COLO829 (cell line): ENCODE measurements at regions not wholly inside any gene's neighbourhood (a gene's known extent, or its start where the extent isn't known, plus 50 kb on each side); places are given as distances from the start of the nearest gene placed in this dataset.
"Not testable (repeated sequence)": the region's sequence is repeated elsewhere in the genome, so short reads cannot be mapped to it uniquely, and the experiment has no call there.

ENCODE experiments used
- DNase-seq: peaks from one replicate; pipeline ENCODE4 v3.0.0; 2012; ENCODE audit warnings: low spot score

DNA sequence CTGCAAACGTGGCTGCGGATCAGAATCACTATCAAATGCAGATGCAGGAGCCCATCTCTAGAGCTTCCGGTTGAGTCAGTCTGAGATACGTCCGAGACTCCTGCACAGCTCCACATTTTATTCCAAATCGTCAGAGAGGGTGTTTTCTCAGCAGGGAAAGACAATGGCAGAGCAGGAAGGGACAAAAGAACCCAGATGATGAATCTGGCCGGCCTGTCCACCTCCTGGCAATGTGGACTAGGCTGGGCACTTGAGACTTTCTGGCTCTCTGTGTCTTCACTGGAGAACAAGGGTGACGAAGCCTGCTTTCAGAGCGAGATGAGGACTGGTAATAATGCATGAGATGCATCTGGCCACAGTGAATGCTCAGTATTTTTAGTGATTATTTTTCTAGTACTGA, 255.9 kb upstream of the MYT1L start:
- DNase-seq: no peak

DNA sequence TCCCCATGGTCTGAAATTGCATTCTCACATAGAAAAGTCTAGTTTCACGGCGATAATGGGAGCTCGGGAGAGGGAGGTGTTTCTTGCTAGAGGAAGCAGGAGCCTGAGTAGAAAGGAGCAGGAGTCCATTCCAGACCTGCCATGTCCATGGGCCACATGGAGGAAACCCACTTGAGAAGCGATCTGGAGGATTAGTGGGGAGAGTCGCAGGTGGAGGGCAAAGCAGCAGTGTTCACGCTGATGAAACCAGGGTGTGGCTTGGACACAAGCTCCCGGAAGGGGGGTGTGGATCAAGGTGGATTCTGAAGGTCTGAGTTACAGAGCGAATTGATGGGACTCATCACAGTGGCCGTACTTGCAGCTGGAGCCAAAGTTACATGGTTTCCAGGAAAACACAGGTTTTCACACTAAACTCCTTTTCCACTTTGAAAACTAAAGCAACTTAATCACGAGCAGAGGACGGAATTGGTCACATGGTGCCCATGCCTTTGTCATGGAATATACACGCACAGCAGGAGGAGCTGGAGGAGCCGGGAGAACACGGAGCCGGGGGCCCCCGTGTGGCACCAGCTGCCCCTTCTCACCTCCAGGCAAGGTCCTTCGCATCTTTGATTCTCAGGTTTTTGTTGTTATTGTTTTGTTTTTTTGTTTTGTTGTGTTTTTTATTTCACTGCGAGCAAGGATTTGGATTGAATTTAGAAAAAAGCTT, 255.1 kb upstream of the MYT1L start:
- DNase-seq: no peak

DNA sequence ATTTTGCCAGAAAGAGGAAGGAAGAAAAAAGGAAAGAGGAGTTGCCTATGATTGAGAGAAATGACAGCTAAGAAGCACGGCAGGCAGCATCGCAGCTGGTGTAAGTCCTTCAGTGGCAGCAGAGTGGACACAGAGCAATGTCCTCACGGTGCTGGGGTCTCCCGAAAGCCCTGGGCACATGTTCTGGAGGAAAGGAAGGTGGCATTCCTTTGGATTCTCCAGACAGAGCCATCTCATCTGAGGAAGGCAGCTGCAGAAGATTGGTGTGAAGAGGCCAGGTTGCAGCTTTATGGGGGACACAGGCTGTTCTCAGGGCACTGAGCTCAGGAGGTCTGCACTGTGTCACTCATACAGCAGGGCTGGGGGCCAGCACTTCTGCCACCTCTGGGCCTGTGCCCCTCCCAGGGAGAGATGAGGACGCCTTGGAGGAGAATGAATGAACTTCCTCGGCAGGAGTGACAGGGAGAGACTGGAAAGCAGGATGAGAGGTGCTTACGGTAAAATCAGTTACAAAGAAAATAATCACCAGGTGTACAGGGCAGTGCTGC, 252.0 kb upstream of the MYT1L start:
- DNase-seq: no peak

DNA sequence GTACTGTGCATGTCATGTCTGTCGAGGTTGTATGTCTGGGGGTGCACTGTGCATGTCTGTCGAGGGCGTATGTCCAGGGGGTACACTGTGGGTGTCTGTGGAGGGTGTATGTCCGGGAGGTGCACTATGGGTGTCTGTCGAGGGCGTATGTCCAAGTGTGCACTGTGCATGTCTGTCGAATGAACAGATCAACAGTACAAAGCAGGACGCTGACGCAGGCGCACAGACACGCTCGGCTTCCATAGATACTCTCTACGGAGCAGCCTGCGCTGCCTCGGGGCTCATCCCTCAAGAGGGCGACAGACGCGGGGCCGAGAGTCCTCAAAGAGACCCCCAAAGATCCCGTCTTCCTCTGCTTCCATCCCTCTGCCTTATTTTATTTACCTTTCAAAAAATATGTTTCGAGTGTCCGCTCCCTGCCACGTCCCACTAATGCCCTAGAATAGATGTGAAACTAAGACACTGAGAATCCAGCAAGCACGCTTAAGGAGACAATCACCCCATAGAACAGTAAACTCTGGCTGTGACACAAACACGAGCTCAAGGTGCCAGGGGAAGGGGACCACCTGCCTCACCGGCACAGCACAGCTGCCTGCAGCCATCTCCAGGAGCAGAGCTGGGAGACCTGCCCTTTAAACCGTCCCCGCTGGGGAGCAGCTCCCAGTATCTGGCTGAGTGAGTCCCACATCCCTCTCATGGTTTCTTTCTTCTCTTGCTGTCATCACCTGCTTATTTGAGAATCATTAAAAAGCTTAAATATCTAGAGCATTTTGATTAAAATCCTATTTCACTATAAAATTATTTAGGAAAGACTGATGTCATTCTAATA, 250.5 kb upstream of the MYT1L start:
- DNase-seq: no peak

DNA sequence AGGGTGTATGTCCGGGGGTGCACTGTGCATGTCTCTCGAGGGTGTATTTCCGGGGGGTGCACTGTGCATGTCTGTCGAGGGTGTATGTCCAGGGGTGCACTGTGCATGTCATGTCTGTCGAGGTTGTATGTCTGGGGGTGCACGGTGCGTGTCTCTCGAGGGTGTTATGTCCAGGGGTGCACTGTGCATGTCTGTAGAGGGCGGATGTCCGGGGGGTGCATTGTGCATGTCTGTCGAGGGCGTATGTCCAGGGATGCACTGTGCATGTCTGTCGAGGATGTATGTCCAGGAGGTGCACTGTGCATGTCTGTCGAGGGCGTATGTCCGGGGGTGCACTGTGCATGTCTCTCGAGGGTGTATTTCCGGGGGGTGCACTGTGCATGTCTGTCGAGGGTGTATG, 249.8 kb upstream of the MYT1L start:
- not testable (repeated sequence) for DNase-seq

DNA sequence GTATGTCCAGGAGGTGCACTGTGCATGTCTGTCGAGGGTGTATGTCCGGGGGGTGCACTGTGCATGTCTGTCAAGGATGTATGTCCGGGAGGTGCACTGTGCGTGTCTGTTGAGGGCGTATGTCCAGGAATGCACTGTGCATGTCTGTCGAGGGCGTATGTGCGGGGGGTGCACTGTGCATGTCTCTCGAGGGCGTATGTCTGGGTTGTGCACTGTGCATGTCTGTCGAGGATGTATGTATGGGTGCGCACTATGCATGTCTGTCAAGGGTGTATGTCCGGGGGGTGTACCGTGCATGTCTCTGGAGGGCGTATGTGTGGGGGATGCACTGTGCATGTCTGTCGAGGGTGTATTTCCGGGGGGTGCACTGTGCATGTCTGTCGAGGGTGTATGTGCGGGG, 249.3 kb upstream of the MYT1L start:
- no peak for DNase-seq

DNA sequence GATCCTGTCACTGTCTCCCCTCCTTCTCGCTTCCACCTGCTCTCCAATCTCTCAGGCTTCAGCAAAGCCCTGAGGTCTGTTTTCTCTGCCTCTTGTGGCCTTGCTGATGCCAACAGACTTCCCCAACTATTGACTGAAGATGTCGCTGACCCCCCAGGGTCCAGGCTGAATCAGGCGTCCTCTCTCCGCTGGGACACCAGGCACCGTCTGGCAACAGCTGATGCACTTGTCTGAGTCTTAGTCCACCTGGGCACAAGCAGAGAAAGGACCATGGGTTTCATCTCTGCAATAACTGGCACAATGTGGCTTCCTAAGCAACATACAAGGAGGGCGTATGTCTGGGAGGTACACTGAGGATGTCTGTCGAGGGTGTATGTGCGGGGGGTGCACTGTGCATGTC, 248.7 kb upstream of the MYT1L start:
- no peak for DNase-seq

DNA sequence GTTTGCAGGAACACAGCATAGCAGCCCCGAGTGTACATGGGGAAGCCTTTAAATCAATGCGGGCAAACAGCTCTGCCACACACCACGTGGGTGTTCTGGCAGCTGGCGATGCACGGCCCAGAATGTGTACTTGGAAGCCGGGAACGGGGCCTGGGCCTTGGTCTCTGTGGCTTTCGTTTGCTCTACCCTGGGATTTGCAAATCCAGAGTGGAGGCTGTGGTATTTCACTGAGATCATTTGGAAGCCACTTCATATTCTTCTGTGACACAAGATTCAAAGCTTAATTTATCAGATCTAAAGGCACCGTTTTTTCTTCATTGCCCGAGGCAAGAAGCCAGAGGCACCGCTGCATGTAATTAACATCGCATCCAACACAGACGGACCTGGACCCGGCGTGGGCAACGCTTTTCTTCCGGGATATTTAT, 246.3 kb upstream of the MYT1L start:
- DNase-seq: no peak

DNA sequence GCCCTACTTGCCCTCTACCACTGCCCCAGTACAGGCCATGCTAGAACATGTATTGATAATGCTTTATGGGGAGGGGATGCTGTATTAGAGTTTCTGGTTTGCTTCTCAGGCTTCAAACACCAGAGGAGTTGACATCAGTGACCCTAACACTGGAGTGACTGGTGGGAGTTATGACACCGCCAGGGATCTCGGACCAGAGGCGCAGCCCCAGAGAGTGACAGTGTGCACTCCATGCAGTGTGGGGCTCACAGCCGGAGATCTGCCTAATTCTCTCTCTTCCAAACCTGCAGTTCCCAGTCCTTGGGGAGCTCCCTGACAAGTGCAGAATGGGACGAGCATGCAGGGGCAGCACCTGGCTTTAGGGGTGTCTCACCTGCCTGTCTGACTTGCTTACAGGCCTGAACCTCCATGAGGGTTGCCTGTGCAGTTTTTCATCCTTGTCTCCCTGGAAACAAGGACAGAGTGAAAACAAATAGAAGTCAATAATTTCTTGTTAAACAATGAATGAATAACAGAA, 244.9 kb upstream of the MYT1L start:
- DNase-seq: no peak

DNA sequence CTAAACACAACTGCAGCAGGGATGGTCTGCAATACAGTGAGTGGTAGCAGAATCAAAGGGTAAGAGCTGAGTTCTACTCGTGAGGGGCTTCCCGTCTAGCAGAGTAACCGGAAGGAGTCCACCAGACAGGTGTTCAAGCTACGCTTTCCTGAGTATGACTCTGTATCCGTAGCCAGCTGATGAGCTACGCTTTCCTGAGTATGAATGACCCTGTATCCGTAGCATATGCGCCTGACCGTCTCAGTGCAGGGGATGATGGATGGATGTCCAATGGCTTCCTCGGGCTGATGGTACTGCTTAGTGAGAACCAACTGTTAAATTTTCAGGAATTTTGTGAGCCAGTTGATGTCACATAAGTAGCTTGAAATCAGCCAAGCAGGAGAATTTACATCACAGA, 244.1 kb upstream of the MYT1L start:
- no peak for DNase-seq

DNA sequence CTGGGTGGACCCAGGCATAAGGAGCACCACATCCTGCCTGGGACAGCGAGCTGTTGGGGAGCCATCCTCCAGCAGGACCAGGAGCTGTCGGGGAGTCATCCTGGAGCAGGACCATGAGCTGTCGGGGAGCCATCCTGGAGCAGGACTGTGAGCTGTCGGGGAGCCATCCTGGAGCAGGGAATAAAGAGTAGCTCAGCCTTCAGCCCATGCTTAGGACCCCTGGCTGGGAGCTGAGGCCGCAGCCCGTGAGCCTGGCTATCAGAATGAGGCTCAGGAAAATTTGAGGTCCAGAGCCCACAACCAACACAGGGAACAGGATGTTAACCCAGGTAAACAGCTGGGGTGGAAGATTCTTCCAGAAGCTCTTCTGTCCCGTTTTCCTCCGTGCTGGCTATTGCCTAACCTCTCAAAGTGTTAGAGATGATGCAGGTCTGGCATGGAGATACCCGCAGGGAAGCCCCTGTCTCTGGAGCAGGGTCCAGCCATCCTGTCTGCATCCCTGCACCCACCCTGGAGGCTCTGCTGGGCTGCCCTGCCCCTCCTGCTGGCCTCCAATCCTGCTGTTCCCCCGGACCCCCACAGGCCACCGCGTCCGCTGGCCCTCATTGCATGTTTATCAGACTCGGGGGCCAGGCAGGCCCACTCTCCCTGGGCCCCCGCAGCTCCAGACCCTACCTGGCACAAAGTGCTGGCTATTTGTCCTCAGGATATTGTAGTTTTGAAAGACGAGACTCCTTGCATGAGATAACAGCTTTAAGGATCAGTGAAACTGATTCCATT, 243.5 kb upstream of the MYT1L start:
- DNase-seq: no peak

DNA sequence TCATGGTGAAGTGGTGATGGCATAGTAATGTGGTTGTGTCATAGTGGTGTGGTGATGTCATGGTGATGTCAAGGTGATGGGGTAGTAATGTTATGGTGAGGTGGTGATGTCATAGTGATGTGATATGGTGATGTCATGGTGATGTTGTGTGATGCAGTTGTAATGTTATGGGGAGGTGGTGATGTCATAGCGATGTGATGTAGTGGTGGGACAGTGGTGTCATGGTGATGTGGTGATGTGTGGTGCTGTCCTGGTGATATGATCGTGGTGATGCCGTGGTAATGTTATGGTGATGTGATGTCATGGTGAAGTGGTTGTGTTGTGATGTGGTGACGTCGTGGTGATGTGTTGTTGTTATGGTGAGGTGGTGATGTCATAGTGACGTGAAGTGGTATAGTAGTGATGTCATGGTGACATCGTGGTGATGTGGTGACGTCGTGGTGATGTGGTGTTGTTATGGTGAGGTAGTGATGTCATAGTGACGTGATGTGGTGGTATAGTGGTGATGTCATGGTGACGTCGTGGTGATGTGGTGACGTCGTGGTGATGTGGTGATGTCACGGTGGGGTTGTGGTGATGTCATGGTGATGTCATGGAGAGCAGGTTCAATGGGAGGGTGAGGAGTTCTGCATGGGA, 242.7 kb upstream of the MYT1L start:
- no peak for DNase-seq

DNA sequence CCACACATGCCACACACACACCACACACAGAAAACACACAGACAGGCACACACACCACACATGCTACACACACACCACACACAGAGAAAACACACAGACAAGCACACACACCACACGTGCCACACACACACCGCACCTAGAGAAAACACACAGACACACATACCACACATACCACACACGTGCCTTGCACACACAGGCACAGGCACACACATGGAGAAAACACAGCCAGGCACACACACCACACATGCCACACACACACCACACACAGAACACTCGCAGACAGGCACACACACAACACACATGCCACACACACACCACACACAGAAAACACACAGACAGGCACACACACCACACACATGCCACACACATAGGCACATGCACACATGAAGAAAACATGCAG, 242.1 kb upstream of the MYT1L start:
- DNase-seq: no peak

DNA sequence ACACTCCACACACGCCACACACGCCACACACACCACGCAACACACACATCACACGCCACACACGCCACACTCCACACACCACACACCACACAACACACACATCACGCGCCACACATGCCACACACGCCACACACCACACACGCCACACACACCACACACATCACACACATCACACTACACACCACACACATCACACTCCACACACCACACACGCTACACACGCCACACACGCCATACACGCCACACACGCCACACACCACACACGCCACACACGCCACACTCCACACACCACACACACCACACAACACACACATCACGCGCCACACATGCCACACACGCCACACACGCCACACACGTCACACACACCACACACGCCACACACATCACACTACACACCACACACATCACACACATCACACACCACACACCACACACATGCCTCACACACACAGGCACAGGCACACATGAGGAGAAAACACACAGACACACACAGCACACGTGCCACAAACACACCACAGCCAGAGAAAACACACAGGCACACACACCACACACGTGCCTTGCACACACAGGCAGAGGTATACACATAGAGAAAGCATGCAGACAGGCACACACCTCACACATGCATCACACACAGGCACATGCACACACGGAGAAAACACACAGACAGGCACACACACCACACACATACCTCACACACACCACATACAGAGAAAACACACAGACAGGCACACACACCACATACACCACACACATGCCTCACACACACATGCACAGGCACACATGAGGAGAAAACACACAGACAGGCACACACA, 241.5 kb upstream of the MYT1L start:
- DNase-seq: no peak

DNA sequence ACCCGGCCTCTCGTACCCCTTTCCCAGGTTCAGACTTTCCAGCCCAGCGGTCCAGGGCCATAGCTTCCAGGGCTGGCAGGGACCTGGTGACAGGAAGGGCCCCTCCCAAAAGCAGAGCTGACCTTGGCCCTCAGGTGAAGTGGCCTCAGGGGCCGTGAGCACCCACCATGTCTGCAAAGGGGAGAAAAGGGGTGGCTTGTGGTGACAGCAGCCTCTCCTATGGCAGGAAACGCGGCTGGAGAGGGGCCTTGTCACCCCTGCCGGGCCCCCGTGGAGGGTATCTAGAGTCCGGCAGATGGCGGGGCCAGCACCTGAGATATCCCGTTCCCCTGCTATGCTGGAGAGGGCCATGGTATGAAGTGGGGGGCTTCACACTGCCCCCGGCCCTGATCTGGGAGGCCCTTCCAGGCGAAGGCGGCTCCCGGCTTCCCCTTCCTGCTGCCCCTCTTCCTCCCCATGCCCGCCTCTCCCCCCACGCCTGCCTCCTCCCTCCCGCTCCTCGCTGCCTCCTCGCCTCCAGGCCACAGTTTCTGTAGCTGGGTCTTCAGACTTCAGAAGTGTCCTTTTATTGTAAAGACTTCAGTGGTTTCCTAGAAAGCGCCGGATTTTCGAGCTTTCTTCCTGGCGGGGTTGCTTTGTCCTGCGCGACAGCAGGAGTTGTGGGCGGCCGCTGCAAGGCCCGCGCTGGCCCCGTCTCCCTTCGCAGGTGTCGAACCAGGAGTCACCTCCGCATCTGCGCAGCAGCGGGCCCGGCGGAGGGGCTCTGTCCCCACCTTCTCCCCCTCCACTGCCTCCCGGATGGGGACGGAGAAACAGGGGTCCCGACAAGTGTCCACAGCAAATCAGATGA, 240.5 kb upstream of the MYT1L start:
- DNase-seq: no peak

DNA sequence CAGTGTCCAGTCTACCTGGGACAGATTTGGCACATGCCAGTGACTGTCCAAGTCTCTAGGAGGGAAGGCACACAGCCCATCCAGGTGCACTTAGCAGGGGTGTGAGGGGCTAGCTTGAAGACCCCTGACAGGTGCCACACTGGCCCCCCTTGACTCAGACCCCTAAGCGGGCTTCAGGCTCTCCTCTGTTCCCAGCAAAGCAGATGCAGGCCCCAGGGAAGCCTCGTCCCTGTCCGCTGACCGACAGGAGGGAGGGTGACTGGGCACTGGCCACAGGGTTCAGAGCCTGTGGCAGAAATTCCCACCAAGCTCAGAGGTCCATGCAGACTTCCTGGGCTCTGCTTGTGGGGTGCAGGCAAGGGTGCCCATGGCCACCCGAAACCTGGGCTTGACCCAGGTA, 239.8 kb upstream of the MYT1L start:
- DNase-seq: no peak

DNA sequence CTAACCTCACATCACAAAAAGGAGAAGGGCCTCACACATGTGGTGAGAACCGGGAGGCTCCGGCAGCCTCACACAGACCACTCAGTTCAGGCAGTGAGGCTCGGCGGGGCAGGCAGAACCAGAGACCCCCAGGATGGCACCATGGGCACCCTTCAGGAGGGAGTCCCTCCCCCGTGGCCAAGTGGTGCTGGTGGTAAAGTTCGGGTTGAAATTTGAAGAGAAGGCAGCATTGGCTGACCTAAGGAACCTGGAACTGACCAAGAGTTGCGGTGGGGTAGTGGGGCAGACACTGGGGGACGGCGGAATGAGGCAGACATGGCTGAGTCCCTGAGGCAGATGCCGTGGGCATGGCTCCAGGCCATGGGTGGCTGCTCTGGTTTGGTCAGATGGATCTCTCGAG, 239.3 kb upstream of the MYT1L start:
- no peak for DNase-seq

DNA sequence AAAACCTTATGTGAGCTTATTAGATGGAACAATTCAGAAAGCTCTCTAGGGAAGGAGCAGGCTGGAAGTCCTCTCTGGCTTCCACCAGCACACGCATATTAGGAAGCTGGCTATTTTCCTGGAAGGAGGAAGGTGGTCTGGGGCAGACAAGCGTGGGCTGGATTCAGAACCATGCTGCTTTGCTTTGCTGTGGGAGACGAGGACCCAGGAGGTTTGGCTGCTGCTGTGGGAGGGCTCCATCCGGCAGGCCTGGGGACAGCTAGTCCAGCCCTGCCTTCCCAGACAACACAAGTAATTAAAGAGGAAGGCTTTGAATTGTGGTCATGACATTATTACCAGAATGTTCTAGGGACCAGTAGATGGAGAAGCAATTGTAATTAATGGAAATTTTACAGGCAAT, 238.8 kb upstream of the MYT1L start:
- no peak for DNase-seq

DNA sequence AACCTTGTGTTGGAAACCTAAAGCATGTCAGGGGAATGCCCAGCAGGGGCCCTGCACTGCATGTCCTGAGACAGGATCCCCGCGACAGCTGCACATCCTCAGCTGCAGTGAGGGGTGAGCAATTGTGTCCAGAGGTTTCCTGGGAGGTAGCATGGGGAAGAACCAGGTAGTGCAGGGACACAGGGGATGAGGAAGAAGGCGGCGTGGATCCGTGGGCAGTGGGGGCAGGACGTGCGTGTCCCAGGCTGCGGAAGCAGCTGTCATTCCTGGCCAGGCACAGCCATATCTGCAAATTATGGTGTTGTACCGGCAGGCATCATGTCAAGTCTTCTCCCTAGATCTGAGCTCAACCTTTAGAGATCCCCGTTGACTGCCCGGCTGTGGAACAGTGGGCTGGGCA, 238.2 kb upstream of the MYT1L start:
- no peak for DNase-seq

DNA sequence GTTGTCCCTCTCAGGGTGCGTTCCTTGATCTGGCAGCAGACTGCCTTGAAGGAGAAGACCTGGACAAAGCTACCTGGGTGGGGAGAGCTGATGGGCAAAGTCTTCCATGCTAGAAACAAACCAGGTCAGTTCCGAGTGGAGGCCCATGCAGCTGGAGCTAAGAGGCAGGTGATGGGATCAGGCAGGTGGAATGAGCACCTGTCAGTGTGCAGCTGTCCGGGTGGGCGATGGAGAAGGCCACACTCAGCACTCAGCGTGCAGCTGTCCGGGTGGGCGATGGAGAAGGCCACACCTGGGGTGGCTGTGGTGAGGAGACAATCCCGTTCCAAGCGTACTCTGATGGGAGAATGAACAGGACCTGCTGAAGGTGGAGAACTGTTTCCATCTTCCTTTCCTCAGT, 237.3 kb upstream of the MYT1L start:
- no peak for DNase-seq
